HG03135 (cell line): ENCODE measurements at regions not wholly inside any gene's neighbourhood (a gene's known extent, or its start where the extent isn't known, plus 50 kb on each side); places are given as distances from the start of the nearest gene placed in this dataset.

Experiments used
- ATAC-seq: cut with Tn5 transposase; IDR thresholded peaks from one replicate; pipeline ENCODE4 v1.9.1; 2021; ENCODE audit warnings: mild to moderate bottlenecking, moderate library complexity; ENCODE audit not compliant: unreplicated experiment

- ATAC-seq, result no peak
These were observed 54.1 kb downstream of the IRF2BPL start for GRCh38 chr14:76974365-76974764.

GRCh38 chr14:76971549-76971948, 57.0 kb downstream of the IRF2BPL start:
- no peak for ATAC-seq

- no peak for ATAC-seq
These were observed 59.9 kb downstream of the IRF2BPL start for GRCh38 chr14:76968621-76969063.

GRCh38 chr14:76967788-76968187, 60.7 kb downstream of the IRF2BPL start:
- ATAC-seq, result no peak

- no peak for ATAC-seq
These were observed 63.3 kb downstream of the IRF2BPL start for GRCh38 chr14:76965232-76965631.

GRCh38 chr14:76964695-76965094, 63.8 kb downstream of the IRF2BPL start:
- ATAC-seq, result no peak

GRCh38 chr14:76963372-76963771, 65.1 kb downstream of the IRF2BPL start:
- ATAC-seq, result no peak

GRCh38 chr14:76962303-76962660, 66.2 kb downstream of the IRF2BPL start:
- no peak for ATAC-seq

GRCh38 chr14:76961631-76962302, 66.7 kb downstream of the IRF2BPL start:
- ATAC-seq, result peak; percentile 84

GRCh38 chr14:76958980-76959710, 69.4 kb downstream of the IRF2BPL start:
- no peak for ATAC-seq

- no peak for ATAC-seq
These were observed 70.2 kb downstream of the IRF2BPL start for GRCh38 chr14:76958020-76958979.

GRCh38 chr14:76957224-76957891, 71.2 kb downstream of the IRF2BPL start:
- no peak for ATAC-seq

- peak; percentile 42 for ATAC-seq
These were observed 72.0 kb downstream of the IRF2BPL start for GRCh38 chr14:76956316-76957090.

GRCh38 chr14:76955575-76956315, 72.8 kb downstream of the IRF2BPL start:
- ATAC-seq, result peak; percentile 28

GRCh38 chr14:76954394-76955190, 73.9 kb downstream of the IRF2BPL start:
- no peak for ATAC-seq

GRCh38 chr14:76953311-76953945, 75.1 kb downstream of the IRF2BPL start:
- no peak for ATAC-seq

GRCh38 chr14:76951166-76951565, 77.3 kb downstream of the IRF2BPL start:
- no peak for ATAC-seq
